ENCODE measurements at regions not wholly inside any gene's neighbourhood (a gene's known extent, or its start where the extent isn't known, plus 50 kb on each side); places are given as distances from the start of the nearest gene placed in this dataset.

GRCh38 chr6:14802514-14803160, 443.2 kb upstream of the JARID2 start:
- ATAC-seq (no peak), FAIRE-seq (no peak), DNase-seq (ENCODE audit: low spot score) (no peak)
- H3K9me3 ChIP-seq (ENCODE audit: low read length), result no peaks in the 10 kb centered on the region
- WGBS (ENCODE audit: low lambda C conversion rate), result 33% methylated on average over 9 of the region's 9 CpGs
- H3K79me2 ChIP-seq (ENCODE audit: insufficient read depth, low read length), result no peaks in the 10 kb centered on the region
- no peak overlapping the region for H3K9ac ChIP-seq (ENCODE audit: insufficient read depth, low read depth, low read length)
- BruUV-seq (replicated peaks), result no TSS peak
- no peaks in the 10 kb centered on the region for H4K20me1 ChIP-seq (ENCODE audit: insufficient read depth, low read length)
- H3K27ac ChIP-seq (ENCODE audit: extremely low read length, insufficient read depth, low read length), result no peak overlapping the region
- no peak overlapping the region for H3K4me3 ChIP-seq (replicated peaks in 1 of 3; ENCODE audit: insufficient read depth in 1 of 3, low read depth in 2 of 3, low read length in 3 of 3)
- no peaks in the 10 kb centered on the region for H3K36me3 ChIP-seq (replicated peaks in 1 of 2; ENCODE audit: control insufficient read depth in 1 of 2, insufficient read depth in 2 of 2, low read length in 2 of 2)
- H3K27me3 ChIP-seq (ENCODE audit: control insufficient read depth in 1 of 2, insufficient read depth in 2 of 2, low read length in 2 of 2), result peaks cover 3 to 4% of the 10 kb centered on the region in 2 experiments; a peak in 2 of 5 replicates
- peaks cover 8% of the 10 kb centered on the region; the same call in 1 of the 2 replicates for H3K4me1 ChIP-seq (ENCODE audit: insufficient read depth, low read length)
- H3K4me2 ChIP-seq (ENCODE audit: low read depth, low read length), result no peak overlapping the region
- POLR2A ChIA-PET, result no interaction called here
- no peak overlapping the region for H2AFZ ChIP-seq (ENCODE audit: low read length)
- in situ Hi-C loops (cut with HindIII; ENCODE audit: extremely low pct_ligation_motif_present, low pct_unique_long_range_greater_than_20kb) (no loop called here), intact Hi-C loops (cut with micrococcal nuclease; ENCODE audit: unreplicated experiment) (no loop called here)
- CTCF ChIA-PET (ENCODE audit: low intra/inter-chr PET ratio, low total read pairs), result no interaction called here
- TF ChIP-seq ZNF20 (CRISPR knock-in tag; IDR thresholded peaks at IDR 0.05) (no peak), ZNF691 (CRISPR knock-in tag; IDR thresholded peaks at IDR 0.05; ENCODE audit: borderline replicate concordance, low read depth) (no peak), HNF4G (IDR thresholded peaks at IDR 0.05; ENCODE audit: borderline replicate concordance, low read depth, low read length) (no peak), HNF4G (CRISPR knock-in tag; IDR thresholded peaks at IDR 0.05; ENCODE audit: borderline replicate concordance, low read depth) (no peak), JDP2 (CRISPR knock-in tag; IDR thresholded peaks at IDR 0.05; ENCODE audit: borderline replicate concordance) (no peak), ZNF3 (CRISPR knock-in tag; IDR thresholded peaks at IDR 0.05) (no peak), ZHX2 (IDR thresholded peaks at IDR 0.05; ENCODE audit: low read depth) (no peak), ZHX2 (CRISPR knock-in tag; IDR thresholded peaks at IDR 0.05; ENCODE audit: borderline replicate concordance) (no peak), TP53 (CRISPR knock-in tag; conservative IDR thresholded peaks at IDR 0.05) (no peak), EEA1 (CRISPR knock-in tag; IDR thresholded peaks at IDR 0.05; ENCODE audit: borderline replicate concordance) (no peak), PRDM4 (CRISPR knock-in tag; IDR thresholded peaks at IDR 0.05; ENCODE audit: borderline replicate concordance) (no peak), ONECUT2 (CRISPR knock-in tag; IDR thresholded peaks at IDR 0.05) (no peak), NR2C2 (CRISPR knock-in tag; IDR thresholded peaks at IDR 0.05; ENCODE audit: borderline replicate concordance) (no peak)
- TF ChIP-seq, protein P1, sequence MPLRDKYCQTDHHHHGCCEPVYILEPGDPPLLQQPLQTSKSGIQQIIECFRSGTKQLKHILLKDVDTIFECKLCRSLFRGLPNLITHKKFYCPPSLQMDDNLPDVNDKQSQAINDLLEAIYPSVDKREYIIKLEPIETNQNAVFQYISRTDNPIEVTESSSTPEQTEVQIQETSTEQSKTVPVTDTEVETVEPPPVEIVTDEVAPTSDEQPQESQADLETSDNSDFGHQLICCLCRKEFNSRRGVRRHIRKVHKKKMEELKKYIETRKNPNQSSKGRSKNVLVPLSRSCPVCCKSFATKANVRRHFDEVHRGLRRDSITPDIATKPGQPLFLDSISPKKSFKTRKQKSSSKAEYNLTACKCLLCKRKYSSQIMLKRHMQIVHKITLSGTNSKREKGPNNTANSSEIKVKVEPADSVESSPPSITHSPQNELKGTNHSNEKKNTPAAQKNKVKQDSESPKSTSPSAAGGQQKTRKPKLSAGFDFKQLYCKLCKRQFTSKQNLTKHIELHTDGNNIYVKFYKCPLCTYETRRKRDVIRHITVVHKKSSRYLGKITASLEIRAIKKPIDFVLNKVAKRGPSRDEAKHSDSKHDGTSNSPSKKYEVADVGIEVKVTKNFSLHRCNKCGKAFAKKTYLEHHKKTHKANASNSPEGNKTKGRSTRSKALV (CRISPR knock-in tag; IDR thresholded peaks at IDR 0.05), result no peak

All from HepG2 (cell line).